H9 (cell line): ENCODE measurements at regions not wholly inside any gene's neighbourhood (a gene's known extent, or its start where the extent isn't known, plus 50 kb on each side); places are given as distances from the start of the nearest gene placed in this dataset.

Experiments
- DNase-seq: peaks from one replicate; pipeline ENCODE4 v3.0.0-alpha.2; 2017
- H2AFZ ChIP-seq: one replicate; pipeline ENCODE4 v1.6.1; 2013; ENCODE audit warnings: mild to moderate bottlenecking, low read length, control low read depth, moderate library complexity
- H2AK5ac ChIP-seq: 2 replicates; pipeline ENCODE4 v1.6.1; 2013; ENCODE audit warnings: low read length, control low read depth, mixed read lengths; ENCODE audit not compliant: insufficient read length
- H2BK120ac ChIP-seq: one replicate; pipeline ENCODE4 v1.6.1; 2013; ENCODE audit warnings: low read depth, mild to moderate bottlenecking, low read length, control low read depth, inconsistent platforms; ENCODE audit not compliant: poor library complexity, severe bottlenecking
- H2BK12ac ChIP-seq: 2 replicates; pipeline ENCODE4 v1.6.1; 2013; ENCODE audit warnings: low read length, control low read depth, mixed read lengths, low read depth; ENCODE audit not compliant: insufficient read length
- H2BK15ac ChIP-seq: 2 replicates; pipeline ENCODE4 v1.6.1; 2013; ENCODE audit warnings: low read depth, low read length, control low read depth
- H2BK20ac ChIP-seq: one replicate; pipeline ENCODE4 v1.6.1; 2013; ENCODE audit warnings: low read depth, mild to moderate bottlenecking, low read length, control low read depth, inconsistent platforms; ENCODE audit not compliant: poor library complexity, severe bottlenecking
- H2BK5ac ChIP-seq: 2 replicates; pipeline ENCODE4 v1.6.1; 2013; ENCODE audit warnings: low read length, control low read depth, mixed read lengths; ENCODE audit not compliant: insufficient read length
- H3K14ac ChIP-seq: 2 replicates; pipeline ENCODE4 v1.6.1; 2013; ENCODE audit warnings: low read length, control low read depth; ENCODE audit not compliant: insufficient read depth
- H3K18ac ChIP-seq: 2 replicates; pipeline ENCODE4 v1.6.1; 2013; ENCODE audit warnings: low read depth, mild to moderate bottlenecking, mixed read lengths, low read length, control low read depth; ENCODE audit not compliant: insufficient read length
- H3K23ac ChIP-seq: 2 replicates; pipeline ENCODE4 v1.6.1; 2013; ENCODE audit warnings: low read length, control low read depth, mixed read lengths, low read depth; ENCODE audit not compliant: insufficient read length
- H3K23me2 ChIP-seq: 2 replicates; pipeline ENCODE4 v1.6.1; 2013; ENCODE audit warnings: low read depth, mild to moderate bottlenecking, mixed read lengths, low read length, control low read depth; ENCODE audit not compliant: insufficient read length, poor library complexity, severe bottlenecking
- H3K27ac ChIP-seq: 2 replicates; pipeline ENCODE4 v1.5.1; 2013; ENCODE audit warnings: low read length, control low read depth, mixed read lengths, low read depth; ENCODE audit not compliant: insufficient read length
- H3K27me3 ChIP-seq: 2 replicates; pipeline ENCODE4 v1.6.1; 2013; ENCODE audit warnings: low read length, control low read depth, inconsistent platforms; ENCODE audit not compliant: insufficient read depth
- H3K4ac ChIP-seq: 2 replicates; pipeline ENCODE4 v1.6.1; 2013; ENCODE audit warnings: low read depth, mild to moderate bottlenecking, control low read depth, inconsistent platforms, low read length, moderate library complexity
- H3K4me1 ChIP-seq: 2 replicates; pipeline ENCODE4 v1.6.1; 2013; ENCODE audit warnings: low read length, control low read depth, inconsistent platforms; ENCODE audit not compliant: insufficient read depth
- H3K4me2 ChIP-seq: 2 replicates; pipeline ENCODE4 v1.6.1; 2013; ENCODE audit warnings: low read length, control low read depth, mixed read lengths; ENCODE audit not compliant: insufficient read length, insufficient read depth
- H3K56ac ChIP-seq: 2 replicates; pipeline ENCODE4 v1.6.1; 2013; ENCODE audit warnings: low read depth, mild to moderate bottlenecking, mixed read lengths, low read length, control low read depth; ENCODE audit not compliant: insufficient read length
- H3K79me1 ChIP-seq: 2 replicates; pipeline ENCODE4 v1.6.1; 2013; ENCODE audit warnings: low read depth, mild to moderate bottlenecking, moderate library complexity, low read length, control low read depth, inconsistent platforms; ENCODE audit not compliant: insufficient read depth, poor library complexity, severe bottlenecking
- H3K79me2 ChIP-seq: 2 replicates; pipeline ENCODE4 v1.6.1; 2013; ENCODE audit warnings: low read length, control low read depth, inconsistent platforms; ENCODE audit not compliant: insufficient read depth
- H3K9ac ChIP-seq: 2 replicates; pipeline ENCODE4 v1.6.1; 2013; ENCODE audit warnings: low read length, control low read depth, mixed read lengths; ENCODE audit not compliant: insufficient read length; ENCODE audit errors: extremely low read depth
- H3K9me3 ChIP-seq: one replicate; pipeline ENCODE4 v1.6.1; 2013; ENCODE audit warnings: low read depth, low read length, inconsistent platforms; ENCODE audit not compliant: control insufficient read depth
- H3T11ph ChIP-seq: one replicate; pipeline ENCODE4 v1.6.1; 2013; ENCODE audit warnings: mild to moderate bottlenecking, low read length, control low read depth, inconsistent platforms
- H4K20me1 ChIP-seq: one replicate; pipeline ENCODE4 v1.6.1; 2013; ENCODE audit not compliant: control insufficient read depth, insufficient read length, insufficient read depth
- H4K5ac ChIP-seq: 2 replicates; pipeline ENCODE4 v1.6.1; 2013; ENCODE audit warnings: low read depth, mild to moderate bottlenecking, mixed read lengths, low read length, control low read depth; ENCODE audit not compliant: insufficient read length
- H4K8ac ChIP-seq: replicated peaks from 2 replicates; pipeline ENCODE4 v1.6.1; 2013; ENCODE audit warnings: low read length, control low read depth, mixed read lengths, low read depth; ENCODE audit not compliant: insufficient read length
- H4K91ac ChIP-seq: 2 replicates; pipeline ENCODE4 v1.6.1; 2013; ENCODE audit warnings: low read depth, mild to moderate bottlenecking, moderate library complexity, mixed read lengths, low read length, control low read depth; ENCODE audit not compliant: insufficient read length
- H3K27ac Mint-ChIP-seq, 3 experiments: 2 replicates in 2 of 3; 3 replicates in 1 of 3; pipeline ENCODE4 v1.8.0; 2020 to 2021; ENCODE audit warnings: mixed read lengths in 3 of 3, mild to moderate bottlenecking in 1 of 3, moderate library complexity in 1 of 3
- H3K27me3 Mint-ChIP-seq: 2 replicates; pipeline ENCODE4 v1.8.0; 2021; ENCODE audit warnings: low read depth, mild to moderate bottlenecking, moderate library complexity, mixed read lengths
- H3K36me3 Mint-ChIP-seq, 3 experiments: 2 replicates in 2 of 3; 3 replicates in 1 of 3; pipeline ENCODE4 v1.8.0; 2020 to 2021; ENCODE audit warnings: low read depth in 3 of 3, mixed read lengths in 3 of 3; ENCODE audit not compliant: insufficient read depth in 1 of 3
- H3K4me1 Mint-ChIP-seq, 2 experiments: 2 replicates each; pipeline ENCODE4 v1.8.0; 2020; ENCODE audit warnings: mixed read lengths in 2 of 2
- H3K4me3 Mint-ChIP-seq, 2 experiments: 2 replicates in 1 of 2; 3 replicates in 1 of 2; pipeline ENCODE4 v1.8.0; 2020 to 2021; ENCODE audit warnings: mild to moderate bottlenecking in 2 of 2, mixed read lengths in 2 of 2, moderate library complexity in 1 of 2
- H3K9me3 Mint-ChIP-seq, 2 experiments: 2 replicates in 1 of 2; 3 replicates in 1 of 2; pipeline ENCODE4 v1.8.0; 2020; ENCODE audit warnings: mild to moderate bottlenecking in 2 of 2, mixed read lengths in 2 of 2, moderate library complexity in 1 of 2
- CTCF ChIP-seq: fragments of 200-600 bp; sonication (generic); conservative IDR thresholded peaks from 3 replicates; pipeline ENCODE4 v1.8.0; 2021; ENCODE audit warnings: antibody characterized with exemption, mild to moderate bottlenecking
- WGBS: extraction: QIAGEN DNeasy Blood & Tissue Kit; methylation state at CpG from one replicate; pipeline ENCODE4 v1.1.7; 2013; ENCODE audit warnings: missing lambda C conversion rate, low lambda C conversion rate, mixed read lengths; ENCODE audit not compliant: insufficient read length; ENCODE audit errors: extremely low coverage; 5-methylcytosine and 5-hydroxymethylcytosine counted together

GRCh38 chr13:48827709-48828108, 148.0 kb upstream of the FNDC3A start:
- H3K9me3 Mint-ChIP-seq = peaks cover 15 to 16% of the 10 kb centered on the region in 2 experiments
- no peak for DNase-seq
- Histone ChIP-seq H3K9me3 (peaks cover 13% of the 10 kb centered on the region), H3K56ac (no peak overlapping the region), H3K79me1 (no peaks in the 10 kb centered on the region), H2BK12ac (no peak overlapping the region), H3T11ph (no peak overlapping the region), H3K27me3 (no peaks in the 10 kb centered on the region), H3K14ac (no peak overlapping the region), H3K18ac (no peak overlapping the region), H3K4ac (no peak overlapping the region), H2BK120ac (no peak overlapping the region), H3K23me2 (no peaks in the 10 kb centered on the region), H2BK20ac (no peak overlapping the region), H3K4me1 (peaks cover 5% of the 10 kb centered on the region; the same call in 1 of the 2 replicates), H3K27ac (no peak overlapping the region), H4K8ac (no peak overlapping the region), H2AK5ac (no peak overlapping the region), H4K5ac (no peak overlapping the region), H4K91ac (no peak overlapping the region), H2BK15ac (no peak overlapping the region), H3K4me2 (no peak overlapping the region), H2BK5ac (no peak overlapping the region), H3K9ac (no peak overlapping the region), H4K20me1 (no peaks in the 10 kb centered on the region), H3K79me2 (no peaks in the 10 kb centered on the region), H2AFZ (no peak overlapping the region), H3K23ac (no peak overlapping the region)
- H3K4me1 Mint-ChIP-seq = peaks cover 15 to 18% of the 10 kb centered on the region in 2 experiments
- WGBS = no CpG with 5 or more reads among the region's 2 CpGs
- no peak for TF ChIP-seq CTCF
- H3K27me3 Mint-ChIP-seq = no peaks in the 10 kb centered on the region
- H3K4me3 Mint-ChIP-seq = no peak overlapping the region
- peaks cover 10 to 17% (median 11%) of the 10 kb centered on the region in 3 experiments for H3K36me3 Mint-ChIP-seq
- no peak overlapping the region for H3K27ac Mint-ChIP-seq
